H1 (cell line): ENCODE measurements at regions not wholly inside any gene's neighbourhood (a gene's known extent, or its start where the extent isn't known, plus 50 kb on each side); places are given as distances from the start of the nearest gene placed in this dataset.

Experiments
- CHD2 ChIP-seq: IDR thresholded peaks from 2 replicates; pipeline ENCODE4 v1.6.1; 2012; ENCODE audit warnings: low read length, improper control_type of control experiment
- CREB1 ChIP-seq: IDR thresholded peaks from 2 replicates; pipeline ENCODE4 v1.6.1; 2012; ENCODE audit warnings: inconsistent platforms
- CTCF ChIP-seq, 3 experiments: IDR thresholded peaks; 1 replicate in 2 of 3; 2 replicates in 1 of 3; pipeline versions ENCODE4 v1.5.1 to v1.6.1; 2011; ENCODE audit warnings: low read length in 3 of 3, mild to moderate bottlenecking in 3 of 3, inconsistent platforms in 2 of 3, low read depth in 1 of 3, moderate library complexity in 1 of 3; ENCODE audit not compliant: insufficient read depth in 1 of 3; ENCODE audit errors: control extremely low read depth in 1 of 3
- EP300 ChIP-seq, 2 experiments: IDR thresholded peaks; 1 replicate in 1 of 2; 2 replicates in 1 of 2; pipeline ENCODE4 v1.6.1; 2011 to 2012; ENCODE audit warnings: low read depth in 2 of 2, low read length in 2 of 2, mild to moderate bottlenecking in 2 of 2, borderline replicate concordance in 1 of 2, inconsistent platforms in 1 of 2, moderate library complexity in 1 of 2
- HDAC6 ChIP-seq: IDR thresholded peaks from one replicate; pipeline ENCODE4 v1.7.1; 2012; ENCODE audit warnings: low read depth, mild to moderate bottlenecking, inconsistent platforms, low read length, moderate library complexity
- JUND ChIP-seq: IDR thresholded peaks from 2 replicates; pipeline ENCODE4 v1.6.1; 2011; ENCODE audit warnings: mild to moderate bottlenecking, improper control_type of control experiment, low read length
- NRF1 ChIP-seq: IDR thresholded peaks from 2 replicates; pipeline ENCODE4 v1.6.1; 2011; ENCODE audit warnings: mild to moderate bottlenecking, low read depth, low read length, improper control_type of control experiment
- POLR2A ChIP-seq, 2 experiments: IDR thresholded peaks; 1 replicate in 1 of 2; 2 replicates in 1 of 2; pipeline ENCODE4 v1.6.1; 2011; ENCODE audit warnings: low read depth in 2 of 2, low read length in 2 of 2, mild to moderate bottlenecking in 2 of 2; ENCODE audit errors: control extremely low read depth in 1 of 2
- POU5F1 ChIP-seq: IDR thresholded peaks from 2 replicates; pipeline ENCODE4 v1.6.1; 2011; ENCODE audit warnings: low read depth, mild to moderate bottlenecking, low read length, moderate library complexity
- RAD21 ChIP-seq, 2 experiments: IDR thresholded peaks in 1 of 2; conservative IDR thresholded peaks in 1 of 2; 2 replicates each; pipeline ENCODE4 v1.6.1; 2011; ENCODE audit warnings: low read depth in 2 of 2, low read length in 2 of 2, improper control_type of control experiment in 1 of 2, inconsistent platforms in 1 of 2, mild to moderate bottlenecking in 1 of 2, moderate library complexity in 1 of 2
- TBP ChIP-seq: IDR thresholded peaks from 2 replicates; pipeline ENCODE4 v1.6.1; 2011; ENCODE audit warnings: low read depth, low read length, improper control_type of control experiment

GRCh38 chr15:69976366-69976994, 121.2 kb downstream of the TLE3 start:
- TF ChIP-seq CTCF (IDR thresholded peaks at IDR 0.05; ENCODE audit: control extremely low read depth in 1 of 3, insufficient read depth in 1 of 3, low read depth in 1 of 3, low read length in 3 of 3) (no peak), HDAC6 (no peak), CREB1 (no peak), POLR2A (IDR thresholded peaks at IDR 0.05; ENCODE audit: control extremely low read depth in 1 of 2, low read depth in 2 of 2, low read length in 2 of 2) (no peak), TBP (no peak), RAD21 (IDR thresholded peaks at IDR 0.05 in 1 of 2, conservative IDR thresholded peaks at IDR 0.05 in 1 of 2; ENCODE audit: low read depth in 2 of 2, low read length in 2 of 2) (no peak; a peak in 1 of 4 replicates), JUND (no peak), EP300 (IDR thresholded peaks at IDR 0.05; ENCODE audit: borderline replicate concordance in 1 of 2, low read depth in 2 of 2, low read length in 2 of 2) (no peak), POU5F1 (no peak), NRF1 (no peak), CHD2 (no peak)
